ENCODE measurements at regions not wholly inside any gene's neighbourhood (a gene's known extent, or its start where the extent isn't known, plus 50 kb on each side); places are given as distances from the start of the nearest gene placed in this dataset.

DNA sequence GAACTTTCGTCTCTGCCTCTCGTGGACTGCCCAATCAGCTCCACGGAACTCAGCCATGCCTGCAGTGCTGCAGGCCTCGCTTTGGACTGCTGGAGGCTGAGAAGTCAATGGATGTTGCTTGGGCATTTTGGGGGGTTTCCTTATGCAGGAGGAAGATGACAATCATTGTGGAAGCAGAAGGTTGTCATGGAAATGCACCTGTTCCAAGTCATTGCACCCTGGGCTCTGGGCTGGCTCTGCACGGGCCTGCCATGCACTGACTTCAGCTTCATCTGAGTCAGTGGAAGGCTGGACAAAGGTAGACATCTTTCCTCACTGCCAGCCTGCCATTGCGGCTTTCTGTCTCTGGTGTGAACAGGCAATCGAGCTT is 217.3 kb downstream of the RPS24 start:
- no peak overlapping the region for H3K4me2 ChIP-seq (ENCODE audit: extremely low read depth, insufficient read depth, low read length)
- H3K4me1 ChIP-seq (ENCODE audit: control insufficient read depth, extremely low read depth, insufficient read depth, low read length), result peaks cover 26% of the 10 kb centered on the region
- TF ChIP-seq, protein P1, sequence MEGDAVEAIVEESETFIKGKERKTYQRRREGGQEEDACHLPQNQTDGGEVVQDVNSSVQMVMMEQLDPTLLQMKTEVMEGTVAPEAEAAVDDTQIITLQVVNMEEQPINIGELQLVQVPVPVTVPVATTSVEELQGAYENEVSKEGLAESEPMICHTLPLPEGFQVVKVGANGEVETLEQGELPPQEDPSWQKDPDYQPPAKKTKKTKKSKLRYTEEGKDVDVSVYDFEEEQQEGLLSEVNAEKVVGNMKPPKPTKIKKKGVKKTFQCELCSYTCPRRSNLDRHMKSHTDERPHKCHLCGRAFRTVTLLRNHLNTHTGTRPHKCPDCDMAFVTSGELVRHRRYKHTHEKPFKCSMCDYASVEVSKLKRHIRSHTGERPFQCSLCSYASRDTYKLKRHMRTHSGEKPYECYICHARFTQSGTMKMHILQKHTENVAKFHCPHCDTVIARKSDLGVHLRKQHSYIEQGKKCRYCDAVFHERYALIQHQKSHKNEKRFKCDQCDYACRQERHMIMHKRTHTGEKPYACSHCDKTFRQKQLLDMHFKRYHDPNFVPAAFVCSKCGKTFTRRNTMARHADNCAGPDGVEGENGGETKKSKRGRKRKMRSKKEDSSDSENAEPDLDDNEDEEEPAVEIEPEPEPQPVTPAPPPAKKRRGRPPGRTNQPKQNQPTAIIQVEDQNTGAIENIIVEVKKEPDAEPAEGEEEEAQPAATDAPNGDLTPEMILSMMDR (conservative IDR thresholded peaks at IDR 0.05 in 1 of 2, IDR thresholded peaks at IDR 0.05 in 1 of 2; ENCODE audit: low read depth in 1 of 2, low read length in 2 of 2), result no peak
- no peak for TF ChIP-seq EZH2 (IDR thresholded peaks at IDR 0.05; ENCODE audit: low read length, missing control alignments)
- no peak overlapping the region for H3K4me3 ChIP-seq (replicated peaks in 1 of 4; ENCODE audit: control extremely low read depth in 1 of 4, insufficient read depth in 1 of 4, low read depth in 3 of 4, low read length in 4 of 4)
- no peaks in the 10 kb centered on the region for H3K27me3 ChIP-seq (ENCODE audit: control insufficient read depth, insufficient read depth, low read length)
- H3K9me3 ChIP-seq (ENCODE audit: control insufficient read depth, insufficient read depth, low read depth, low read length), result no peaks in the 10 kb centered on the region
- DNase-seq (ENCODE audit: low read depth in 2 of 2), result no peak
- no peak overlapping the region for H3K9ac ChIP-seq (ENCODE audit: insufficient read depth, low read length)
- no peaks in the 10 kb centered on the region for H4K20me1 ChIP-seq (ENCODE audit: control insufficient read depth, extremely low read depth, insufficient read depth, low read length)
- no peaks in the 10 kb centered on the region for H3K79me2 ChIP-seq (ENCODE audit: control insufficient read depth, insufficient read depth, low read length)
- no peak overlapping the region for H2AFZ ChIP-seq (ENCODE audit: low read length)
- H3K27ac ChIP-seq (ENCODE audit: insufficient read depth, low read length), result no peak overlapping the region
- no peaks in the 10 kb centered on the region for H3K36me3 ChIP-seq (ENCODE audit: control insufficient read depth, insufficient read depth, low read length)

DNA sequence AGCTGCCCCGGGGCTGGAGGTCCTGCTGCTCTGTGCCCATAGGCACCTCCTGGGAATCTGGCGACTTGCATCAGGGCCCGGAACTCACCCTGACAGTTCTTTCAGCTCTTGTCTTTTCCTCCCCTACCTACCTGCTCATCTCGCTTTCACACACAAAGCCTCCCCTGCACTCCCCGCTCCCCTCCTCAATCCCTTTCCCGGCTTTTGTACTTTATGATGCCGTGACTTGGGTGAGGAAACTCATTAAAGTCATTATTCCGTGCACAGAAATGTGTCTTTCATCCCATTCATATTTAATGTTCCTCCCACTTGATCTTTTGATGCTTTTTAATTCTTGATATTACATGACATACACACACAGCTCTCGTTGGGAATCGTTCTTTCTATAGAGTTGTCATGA is 218.6 kb downstream of the RPS24 start:
- H3K4me2 ChIP-seq (ENCODE audit: extremely low read depth, insufficient read depth, low read length), result no peak overlapping the region
- H3K9ac ChIP-seq (ENCODE audit: insufficient read depth, low read length), result no peak overlapping the region
- no peak for DNase-seq (ENCODE audit: low read depth in 2 of 2)
- TF ChIP-seq, protein P1 (conservative IDR thresholded peaks at IDR 0.05 in 1 of 2, IDR thresholded peaks at IDR 0.05 in 1 of 2; ENCODE audit: low read depth in 1 of 2, low read length in 2 of 2), result no peak
- TF ChIP-seq EZH2 (IDR thresholded peaks at IDR 0.05; ENCODE audit: low read length, missing control alignments), result no peak
- H4K20me1 ChIP-seq (ENCODE audit: control insufficient read depth, extremely low read depth, insufficient read depth, low read length), result no peaks in the 10 kb centered on the region
- H3K36me3 ChIP-seq (ENCODE audit: control insufficient read depth, insufficient read depth, low read length), result no peaks in the 10 kb centered on the region
- no peaks in the 10 kb centered on the region for H3K9me3 ChIP-seq (ENCODE audit: control insufficient read depth, insufficient read depth, low read depth, low read length)
- H3K27me3 ChIP-seq (ENCODE audit: control insufficient read depth, insufficient read depth, low read length), result no peaks in the 10 kb centered on the region
- peaks cover 34% of the 10 kb centered on the region for H3K4me1 ChIP-seq (ENCODE audit: control insufficient read depth, extremely low read depth, insufficient read depth, low read length)
- no peak overlapping the region for H3K4me3 ChIP-seq (replicated peaks in 1 of 4; ENCODE audit: control extremely low read depth in 1 of 4, insufficient read depth in 1 of 4, low read depth in 3 of 4, low read length in 4 of 4)
- H3K79me2 ChIP-seq (ENCODE audit: control insufficient read depth, insufficient read depth, low read length), result no peaks in the 10 kb centered on the region
- H3K27ac ChIP-seq (ENCODE audit: insufficient read depth, low read length), result no peak overlapping the region
- no peak overlapping the region for H2AFZ ChIP-seq (ENCODE audit: low read length)

DNA sequence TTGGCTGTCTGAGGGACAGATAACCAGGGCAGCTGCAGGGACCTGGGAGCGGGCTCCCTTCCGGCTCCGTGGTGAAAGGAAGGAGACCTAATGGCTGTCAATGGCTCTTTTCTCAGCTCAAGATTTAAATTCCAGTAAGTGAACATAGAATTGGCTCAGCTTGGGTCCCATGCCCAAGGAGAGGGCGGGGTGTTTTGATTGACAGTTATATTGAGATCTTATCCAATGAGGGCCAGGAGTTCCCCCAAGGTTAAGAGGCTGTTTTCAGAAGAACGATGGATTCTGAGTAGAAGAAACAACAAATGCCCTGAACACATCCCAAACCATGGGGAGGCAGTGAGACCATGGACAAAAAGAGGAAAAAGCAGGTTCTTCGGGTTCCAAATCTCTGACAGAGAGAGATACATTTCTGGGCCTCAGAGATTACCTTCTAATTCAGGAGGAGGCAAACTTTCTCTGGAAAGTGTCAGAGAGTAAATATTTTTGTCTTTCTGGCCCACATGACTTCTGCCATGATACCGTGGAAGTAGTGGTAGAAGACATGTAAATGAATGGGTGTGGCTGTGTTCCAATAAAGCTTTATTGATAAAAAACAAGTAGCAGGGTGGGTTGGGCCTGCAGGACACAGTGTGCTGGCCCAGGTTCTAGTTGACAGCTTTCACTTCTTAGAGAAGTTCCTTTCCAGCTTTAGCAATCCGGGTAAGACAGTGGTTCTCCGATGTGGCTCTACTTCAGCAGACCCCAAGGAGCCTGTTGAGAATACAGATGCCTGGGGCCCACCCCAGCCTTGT is 219.6 kb downstream of the RPS24 start:
- Histone ChIP-seq H3K27ac (ENCODE audit: insufficient read depth, low read length) (no peak overlapping the region), H4K20me1 (ENCODE audit: control insufficient read depth, extremely low read depth, insufficient read depth, low read length) (no peaks in the 10 kb centered on the region), H3K36me3 (ENCODE audit: control insufficient read depth, insufficient read depth, low read length) (no peaks in the 10 kb centered on the region), H3K9me3 (ENCODE audit: control insufficient read depth, insufficient read depth, low read depth, low read length) (no peaks in the 10 kb centered on the region), H3K27me3 (ENCODE audit: control insufficient read depth, insufficient read depth, low read length) (no peaks in the 10 kb centered on the region), H3K4me2 (ENCODE audit: extremely low read depth, insufficient read depth, low read length) (no peak overlapping the region), H2AFZ (ENCODE audit: low read length) (no peak overlapping the region), H3K4me1 (ENCODE audit: control insufficient read depth, extremely low read depth, insufficient read depth, low read length) (peaks cover 28% of the 10 kb centered on the region), H3K4me3 (replicated peaks in 1 of 4; ENCODE audit: control extremely low read depth in 1 of 4, insufficient read depth in 1 of 4, low read depth in 3 of 4, low read length in 4 of 4) (no peak overlapping the region), H3K9ac (ENCODE audit: insufficient read depth, low read length) (no peak overlapping the region), H3K79me2 (ENCODE audit: control insufficient read depth, insufficient read depth, low read length) (no peaks in the 10 kb centered on the region)
- TF ChIP-seq, protein P1 (conservative IDR thresholded peaks at IDR 0.05 in 1 of 2, IDR thresholded peaks at IDR 0.05 in 1 of 2; ENCODE audit: low read depth in 1 of 2, low read length in 2 of 2), result no peak
- no peak for TF ChIP-seq EZH2 (IDR thresholded peaks at IDR 0.05; ENCODE audit: low read length, missing control alignments)
- DNase-seq (ENCODE audit: low read depth in 2 of 2), result no peak
